H1 (cell line): ENCODE measurements at regions not wholly inside any gene's neighbourhood (a gene's known extent, or its start where the extent isn't known, plus 50 kb on each side); places are given as distances from the start of the nearest gene placed in this dataset.

Source experiments
- CTCF ChIA-PET: fragments of 300-600 bp; sonication (Branson Sonifier 250); formaldehyde crosslinking; loops from one replicate; lab custom pipeline; 2021; ENCODE audit not compliant: partially characterized antibody; lab: Charles Lee
- POLR2A ChIA-PET: fragments of 300-600 bp; sonication (Branson Sonifier 250); formaldehyde crosslinking; loops from one replicate; lab custom pipeline; 2021; ENCODE audit warnings: inconsistent platforms; ENCODE audit not compliant: partially characterized antibody; lab: Charles Lee
- DNase-seq, 2 experiments: peaks; one replicate each; pipeline versions ENCODE4 v3.0.0 to v3.0.0-alpha.2; 2010 to 2022; ENCODE audit warnings: low spot score in 2 of 2, low read depth in 1 of 2, mixed read lengths in 1 of 2
- FAIRE-seq: peaks from 2 replicates; lab custom pipeline; 2011; peaks lifted over from hg19 to GRCh38; lab: Jason Lieb, UNC
- H2AFZ ChIP-seq: 2 replicates; pipeline ENCODE4 v1.8.1; 2012; ENCODE audit warnings: low read length, inconsistent platforms
- H2AK5ac ChIP-seq: 2 replicates; pipeline ENCODE4 v1.6.1; 2013; ENCODE audit warnings: low read depth, low read length
- H2BK120ac ChIP-seq: replicated peaks from 2 replicates; pipeline ENCODE3; 2013; ENCODE audit warnings: low read depth, low read length, inconsistent platforms
- H2BK12ac ChIP-seq: 2 replicates; pipeline ENCODE4 v1.6.1; 2013; ENCODE audit warnings: low read depth, low read length
- H2BK15ac ChIP-seq: 2 replicates; pipeline ENCODE4 v1.6.1; 2013; ENCODE audit warnings: low read length
- H2BK20ac ChIP-seq: 2 replicates; pipeline ENCODE4 v1.6.1; 2013; ENCODE audit warnings: low read length
- H2BK5ac ChIP-seq: 2 replicates; pipeline ENCODE4 v1.6.1; 2013; ENCODE audit warnings: low read depth, low read length
- H3K14ac ChIP-seq: 2 replicates; pipeline ENCODE4 v1.6.1; 2013; ENCODE audit warnings: inconsistent platforms; ENCODE audit not compliant: insufficient read length
- H3K18ac ChIP-seq: 2 replicates; pipeline ENCODE4 v1.6.1; 2013; ENCODE audit warnings: low read length; ENCODE audit errors: extremely low read depth
- H3K23ac ChIP-seq: 2 replicates; pipeline ENCODE4 v1.6.1; 2013; ENCODE audit warnings: inconsistent platforms; ENCODE audit not compliant: insufficient read length
- H3K23me2 ChIP-seq: 2 replicates; pipeline ENCODE4 v1.6.1; 2013; ENCODE audit warnings: low read depth, low read length
- H3K27ac ChIP-seq: 2 replicates; pipeline ENCODE4 v1.6.1; 2011; ENCODE audit warnings: low read depth, low read length, inconsistent platforms
- H3K27me3 ChIP-seq, 4 experiments: replicated peaks in 1 of 4; 1 replicate in 1 of 4; 2 replicates in 3 of 4; pipeline versions ENCODE4 v1.6.1 to v1.8.1; 2011 to 2013; ENCODE audit warnings: low read length in 3 of 4, mild to moderate bottlenecking in 3 of 4, inconsistent platforms in 2 of 4, mixed read lengths in 2 of 4, moderate library complexity in 1 of 4; ENCODE audit not compliant: control insufficient read depth in 3 of 4, insufficient read depth in 3 of 4; ENCODE audit errors: extremely low read depth in 1 of 4
- H3K36me3 ChIP-seq, 4 experiments: 2 replicates each; pipeline versions ENCODE4 v1.6.1 to v1.8.1; 2011 to 2013; ENCODE audit warnings: mild to moderate bottlenecking in 4 of 4, low read length in 3 of 4, moderate library complexity in 2 of 4, control low read depth in 1 of 4, inconsistent platforms in 1 of 4; ENCODE audit not compliant: insufficient read depth in 4 of 4, control insufficient read depth in 2 of 4
- H3K4ac ChIP-seq: replicated peaks from 2 replicates; pipeline ENCODE3; 2013; ENCODE audit warnings: low read length, low read depth, mixed read lengths, inconsistent platforms; ENCODE audit not compliant: insufficient read length
- H3K4me1 ChIP-seq, 4 experiments: replicated peaks in 1 of 4; 1 replicate in 1 of 4; 2 replicates in 3 of 4; pipeline versions ENCODE4 v1.6.1 to v1.8.1; 2011 to 2013; ENCODE audit warnings: low read length in 3 of 4, inconsistent platforms in 2 of 4, mixed read lengths in 1 of 4; ENCODE audit not compliant: insufficient read depth in 4 of 4, control insufficient read depth in 3 of 4
- H3K4me2 ChIP-seq, 2 experiments: 2 replicates each; pipeline versions ENCODE4 v1.6.1 to v1.8.1; 2011 to 2013; ENCODE audit warnings: low read depth in 2 of 2, low read length in 2 of 2, control low read depth in 1 of 2, inconsistent platforms in 1 of 2, mild to moderate bottlenecking in 1 of 2; ENCODE audit not compliant: insufficient read depth in 1 of 2
- H3K4me3 ChIP-seq, 4 experiments: fragments of 200-600, 300-600 bp in 1 of 4; sonication (generic), shearing (Covaris generic), sonication (Bioruptor Twin) in 1 of 4; 2 replicates each; pipeline versions ENCODE4 v1.5.1 to v1.8.1; 2011 to 2016; ENCODE audit warnings: low read length in 4 of 4, low read depth in 3 of 4, control low read depth in 2 of 4, inconsistent platforms in 2 of 4, mild to moderate bottlenecking in 2 of 4, mixed read lengths in 1 of 4, moderate library complexity in 1 of 4; ENCODE audit not compliant: insufficient read depth in 2 of 4; ENCODE audit errors: extremely low read depth in 1 of 4
- H3K56ac ChIP-seq: replicated peaks from 2 replicates; pipeline ENCODE3; 2013; ENCODE audit warnings: low read depth, mild to moderate bottlenecking, mixed read lengths, low read length, inconsistent platforms; ENCODE audit not compliant: insufficient read length
- H3K79me1 ChIP-seq: 2 replicates; pipeline ENCODE4 v1.6.1; 2013; ENCODE audit warnings: low read depth, low read length, control low read depth
- H3K79me2 ChIP-seq, 2 experiments: 2 replicates each; pipeline versions ENCODE4 v1.6.1 to v1.8.1; 2012 to 2013; ENCODE audit warnings: low read length in 2 of 2, mild to moderate bottlenecking in 2 of 2, inconsistent platforms in 1 of 2; ENCODE audit not compliant: insufficient read depth in 2 of 2, control insufficient read depth in 1 of 2
- H3K9ac ChIP-seq, 4 experiments: replicated peaks in 1 of 4; 1 replicate in 1 of 4; 2 replicates in 3 of 4; pipeline versions ENCODE4 v1.6.1 to v1.8.1; 2011 to 2013; ENCODE audit warnings: low read depth in 3 of 4, low read length in 3 of 4, control low read depth in 2 of 4, mild to moderate bottlenecking in 2 of 4, moderate library complexity in 2 of 4, inconsistent platforms in 1 of 4; ENCODE audit errors: extremely low read depth in 1 of 4
- H3K9me3 ChIP-seq, 2 experiments: 2 replicates each; pipeline versions ENCODE4 v1.6.1 to v1.8.1; 2012 to 2013; ENCODE audit warnings: mild to moderate bottlenecking in 2 of 2, moderate library complexity in 2 of 2, control low read depth in 1 of 2, inconsistent platforms in 1 of 2, low read depth in 1 of 2, low read length in 1 of 2, mixed read lengths in 1 of 2; ENCODE audit not compliant: insufficient read depth in 2 of 2
- H4K20me1 ChIP-seq, 2 experiments: replicated peaks in 1 of 2; 2 replicates each; pipeline versions ENCODE3 to v1.8.1; 2011 to 2013; ENCODE audit warnings: inconsistent platforms in 2 of 2, low read length in 2 of 2, mild to moderate bottlenecking in 1 of 2; ENCODE audit not compliant: insufficient read depth in 2 of 2, control insufficient read depth in 1 of 2
- H4K5ac ChIP-seq: 2 replicates; pipeline ENCODE4 v1.6.1; 2013; ENCODE audit warnings: low read length, low read depth, mixed read lengths, inconsistent platforms; ENCODE audit not compliant: insufficient read length
- H4K8ac ChIP-seq: 2 replicates; pipeline ENCODE4 v1.8.0; 2013; ENCODE audit warnings: mild to moderate bottlenecking, moderate library complexity, low read length, inconsistent platforms; ENCODE audit not compliant: insufficient read depth; ENCODE audit errors: extremely low read depth
- H4K91ac ChIP-seq: replicated peaks from 2 replicates; pipeline ENCODE3; 2013; ENCODE audit warnings: low read length, mixed read lengths, inconsistent platforms; ENCODE audit not compliant: insufficient read length
- CEBPB ChIP-seq: IDR thresholded peaks from 2 replicates; pipeline ENCODE4 v1.6.1; 2012; ENCODE audit warnings: low read depth, low read length
- POLR2AphosphoS5 ChIP-seq: IDR thresholded peaks from 2 replicates; pipeline ENCODE4 v1.6.1; 2011; ENCODE audit warnings: low read depth, low read length
- RFX5 ChIP-seq: IDR thresholded peaks from 2 replicates; pipeline ENCODE4 v1.6.1; 2011; ENCODE audit warnings: low read depth, low read length, improper control_type of control experiment, borderline replicate concordance
- RNF2 ChIP-seq: fragments of 200-900, 300-1000 bp; sonication (generic); IDR thresholded peaks from 2 replicates; pipeline ENCODE4 v1.7.1; 2016; ENCODE audit warnings: borderline replicate concordance, low read depth, mild to moderate bottlenecking, antibody characterized with exemption, low read length; ENCODE audit not compliant: poor library complexity, severe bottlenecking; ENCODE audit errors: missing control alignments
- RXRA ChIP-seq: IDR thresholded peaks from 2 replicates; pipeline ENCODE4 v1.6.1; 2011; ENCODE audit warnings: low read depth, mild to moderate bottlenecking, low read length, moderate library complexity; ENCODE audit not compliant: insufficient read depth
- SAP30 ChIP-seq: fragments of 300-600 bp; sonication (generic); IDR thresholded peaks from 2 replicates; pipeline ENCODE4 v1.7.1; 2012; ENCODE audit warnings: low read length, moderate library complexity, mild to moderate bottlenecking, inconsistent platforms; ENCODE audit not compliant: insufficient read depth, insufficient replicate concordance
- SIN3A ChIP-seq, 2 experiments: IDR thresholded peaks in 1 of 2; conservative IDR thresholded peaks in 1 of 2; 2 replicates each; pipeline ENCODE4 v1.6.1; 2011 to 2012; ENCODE audit warnings: low read length in 2 of 2, improper control_type of control experiment in 1 of 2, low read depth in 1 of 2, mild to moderate bottlenecking in 1 of 2
- SP1 ChIP-seq: IDR thresholded peaks from 2 replicates; pipeline ENCODE4 v1.6.1; 2011; ENCODE audit warnings: low read depth, low read length
- SP4 ChIP-seq: IDR thresholded peaks from 2 replicates; pipeline ENCODE4 v1.6.1; 2012; ENCODE audit warnings: low read length, inconsistent platforms
- SUZ12 ChIP-seq: fragments of 200-600 bp; sonication (generic); IDR thresholded peaks from 2 replicates; pipeline ENCODE4 v1.6.1; 2012; ENCODE audit warnings: mild to moderate bottlenecking, inconsistent platforms, low read length, moderate library complexity, mixed read lengths
- WGBS, 2 experiments: shearing (Covaris generic) in 1 of 2; methylation state at CpG; one replicate each; pipeline versions ENCODE4 v1.1.6 to v1.1.7; 2013 to 2015; ENCODE audit warnings: low lambda C conversion rate in 2 of 2, mixed read lengths in 2 of 2, inconsistent platforms in 1 of 2, low coverage in 1 of 2, missing lambda C conversion rate in 1 of 2; ENCODE audit not compliant: insufficient replicate concordance in 2 of 2, insufficient coverage in 1 of 2, insufficient read length in 1 of 2; ENCODE audit errors: extremely low coverage in 1 of 2, missing lambda C conversion rate in 1 of 2; 5-methylcytosine and 5-hydroxymethylcytosine counted together

- TF ChIP-seq POLR2AphosphoS5 (no peak), SUZ12 (no peak), RNF2 (no peak), RFX5 (no peak), SIN3A (conservative IDR thresholded peaks at IDR 0.05 in 1 of 2, IDR thresholded peaks at IDR 0.05 in 1 of 2; ENCODE audit: low read depth in 1 of 2, low read length in 2 of 2) (no peak), SP1 (no peak), SP4 (no peak), SAP30 (no peak), CEBPB (no peak), RXRA (no peak)
- no peak for FAIRE-seq
- WGBS, 2 experiments, result 96% methylated on average over 4 of the region's 4 CpGs; no CpG with 5 or more reads in 1 of the 2 experiments
Observed at GRCh38 chr2:145854039-145854755, 1334.3 kb upstream of the ZEB2 start.

More at GRCh38 chr2:145854039-145854755, 1334.3 kb upstream of the ZEB2 start:
- H3K4me2 ChIP-seq, result no peak overlapping the region
- ChIA-PET POLR2A (no interaction called here), CTCF (no interaction called here)
- no peak overlapping the region for H3K27ac ChIP-seq
- no peaks in the 10 kb centered on the region for H3K79me2 ChIP-seq
- no peaks in the 10 kb centered on the region for H3K36me3 ChIP-seq
- no peak overlapping the region for H2BK120ac ChIP-seq
- H2BK20ac ChIP-seq, result no peak overlapping the region
- no peak overlapping the region for H4K91ac ChIP-seq
- H3K9me3 ChIP-seq, result no peaks in the 10 kb centered on the region
- H3K27me3 ChIP-seq, result no peaks in the 10 kb centered on the region
- no peak overlapping the region for H2BK12ac ChIP-seq
- no peak overlapping the region for H3K4ac ChIP-seq
- H3K4me1 ChIP-seq, result peaks cover 0 to 7% (median 0%) of the 10 kb centered on the region in 4 experiments; a peak in 1 of 7 replicates
- no peaks in the 10 kb centered on the region for H4K20me1 ChIP-seq
- H2AFZ ChIP-seq, result no peak overlapping the region
- H3K9ac ChIP-seq, result no peak overlapping the region
- no peaks in the 10 kb centered on the region for H3K23me2 ChIP-seq
- H2AK5ac ChIP-seq, result no peak overlapping the region
- H3K79me1 ChIP-seq, result no peaks in the 10 kb centered on the region
- H3K14ac ChIP-seq, result no peak overlapping the region
- no peak overlapping the region for H3K18ac ChIP-seq
- no peak overlapping the region for H4K8ac ChIP-seq
- no peak overlapping the region for H2BK15ac ChIP-seq
- no peak overlapping the region for H2BK5ac ChIP-seq
- no peak overlapping the region for H4K5ac ChIP-seq
- DNase-seq, result no peak
- no peak overlapping the region for H3K4me3 ChIP-seq
- H3K23ac ChIP-seq, result no peak overlapping the region
- no peak overlapping the region for H3K56ac ChIP-seq
